Hematopoietic multipotent progenitor cell treated with erythropoietin and hydrocortisone succinate and interleukin-3 and kit ligand, for 8 days (in vitro differentiated cells): ENCODE measurements at regions not wholly inside any gene's neighbourhood (a gene's known extent, or its start where the extent isn't known, plus 50 kb on each side); places are given as distances from the start of the nearest gene placed in this dataset.
"Not testable (repeated sequence)": the region's sequence is repeated elsewhere in the genome, so short reads cannot be mapped to it uniquely, and the experiment has no call there.

Experiments used
- DNase-seq: peaks from one replicate; pipeline ENCODE4 v3.0.0-alpha.2; 2015

DNA sequence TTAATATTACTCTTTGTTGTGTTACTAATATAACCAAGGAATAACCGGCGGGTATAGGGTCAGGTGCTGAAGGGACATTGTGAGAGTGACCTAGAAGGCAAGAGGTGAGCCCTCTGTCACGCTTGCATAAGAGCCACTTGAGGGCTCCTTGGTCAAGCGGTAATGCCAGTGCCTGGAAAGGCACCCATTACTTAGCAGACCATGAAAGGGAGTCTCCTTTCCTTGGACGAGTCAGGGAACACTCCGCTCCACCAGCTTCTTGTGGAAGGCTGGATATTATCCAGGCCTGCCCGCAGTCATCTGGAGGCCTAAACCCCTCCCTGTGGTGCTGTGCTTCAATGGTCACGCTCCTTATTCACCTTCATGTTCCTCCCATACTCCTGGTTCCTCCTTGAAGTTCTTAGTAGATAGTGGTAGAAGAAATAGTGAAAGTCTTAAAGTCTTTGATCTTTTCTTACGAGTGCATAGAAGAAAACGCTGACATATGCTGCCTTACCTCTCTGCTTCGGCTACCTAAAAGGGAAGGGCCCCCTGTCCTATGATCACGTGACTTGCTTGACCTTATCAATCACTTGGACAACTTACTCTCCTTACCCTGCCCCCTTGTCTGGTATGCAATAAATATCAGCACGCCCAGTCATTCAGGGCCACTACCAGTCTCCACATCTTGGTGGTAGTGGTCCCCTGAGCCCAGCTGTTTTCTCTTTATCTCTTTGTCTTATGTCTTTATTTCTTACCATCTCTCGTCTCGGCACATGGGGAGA, 59.6 kb upstream of the DMRTB1 start:
- DNase-seq: not testable (repeated sequence)

DNA sequence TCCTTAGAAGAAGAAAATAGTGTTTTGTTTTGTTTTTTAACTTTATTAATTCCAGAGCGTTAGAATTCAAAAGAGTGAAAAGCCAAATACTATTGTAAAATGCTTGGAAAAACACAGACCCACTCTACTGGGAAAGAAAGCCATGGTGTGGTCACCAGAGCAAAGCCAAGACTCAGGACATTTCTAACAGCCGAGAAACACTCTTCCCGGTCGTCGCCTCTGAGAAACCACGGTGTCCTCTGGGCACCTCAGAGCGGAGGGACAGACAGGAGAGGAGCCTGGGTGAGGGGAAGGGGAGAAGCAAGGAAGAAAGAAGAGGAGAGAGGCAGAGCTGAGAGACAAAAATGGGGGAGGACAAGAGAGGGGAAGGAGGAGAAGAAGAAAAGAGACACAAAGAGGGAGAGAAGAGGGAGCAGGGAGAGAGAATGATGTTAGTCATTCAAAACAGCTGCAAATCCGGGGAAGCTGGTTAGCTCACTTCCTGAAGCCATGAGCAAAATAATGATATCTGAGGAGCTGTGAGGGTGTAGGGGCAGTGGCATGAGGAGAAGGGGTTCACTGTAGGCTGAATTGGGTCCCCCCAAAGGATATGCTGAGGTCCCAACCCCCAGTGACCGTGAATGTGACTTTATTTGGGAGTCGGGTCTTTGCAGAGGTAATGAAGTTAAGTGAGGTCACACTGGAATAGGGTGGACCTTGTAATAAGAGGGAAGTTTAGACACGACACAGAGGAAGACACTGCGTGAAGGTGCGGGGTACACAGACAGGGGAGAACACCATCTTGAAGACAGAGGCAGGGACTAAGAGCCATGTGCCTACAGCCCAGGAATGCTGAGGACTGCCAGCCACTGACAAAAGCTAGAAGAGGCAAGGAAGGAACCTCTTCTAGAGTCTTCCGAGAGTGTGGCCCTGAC, 58.2 kb upstream of the DMRTB1 start:
- no peak for DNase-seq

DNA sequence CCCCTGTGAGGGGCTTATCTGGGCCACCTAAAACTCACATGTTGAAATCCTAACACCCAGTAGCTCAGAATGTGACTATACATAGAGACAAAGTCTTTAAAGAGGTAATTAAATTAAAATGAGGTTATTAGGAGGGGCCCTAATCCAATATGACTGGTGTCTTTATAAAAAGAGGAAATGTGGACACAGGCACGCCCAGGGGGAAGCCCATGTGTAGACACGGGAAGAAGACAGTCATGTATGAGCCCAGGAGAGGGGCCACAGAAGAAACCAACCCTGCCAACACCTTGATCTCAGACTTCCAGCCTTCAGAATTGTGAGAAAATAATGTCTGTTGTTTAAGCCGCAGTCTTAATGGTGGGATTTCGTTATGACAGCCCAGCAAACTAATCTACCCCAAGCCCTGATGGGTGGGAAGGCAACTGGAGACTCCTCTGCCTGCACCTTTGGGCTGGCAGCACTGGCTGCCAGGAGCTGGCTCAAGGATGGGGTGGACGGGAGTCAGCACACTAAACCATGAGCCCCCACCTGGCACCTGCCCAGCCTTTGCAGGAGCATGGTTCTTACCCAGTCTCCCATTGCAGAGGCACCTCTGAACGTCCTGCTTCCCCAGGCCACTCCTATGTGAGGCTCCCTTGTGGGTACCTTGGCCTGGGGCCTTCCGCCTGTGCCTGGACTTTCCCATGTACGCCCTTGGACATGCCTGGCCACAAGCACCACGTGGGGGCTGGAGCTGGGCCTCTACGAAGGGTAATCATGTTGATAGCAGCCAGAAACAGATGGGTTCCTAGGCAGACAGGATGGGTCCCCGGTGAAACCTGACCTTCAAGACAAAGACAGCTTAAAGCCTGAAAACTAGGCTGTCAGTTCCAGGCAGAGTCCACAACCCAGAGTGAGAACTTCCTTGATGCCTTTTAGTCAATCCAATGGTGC, 57.1 kb upstream of the DMRTB1 start:
- no peak for DNase-seq

DNA sequence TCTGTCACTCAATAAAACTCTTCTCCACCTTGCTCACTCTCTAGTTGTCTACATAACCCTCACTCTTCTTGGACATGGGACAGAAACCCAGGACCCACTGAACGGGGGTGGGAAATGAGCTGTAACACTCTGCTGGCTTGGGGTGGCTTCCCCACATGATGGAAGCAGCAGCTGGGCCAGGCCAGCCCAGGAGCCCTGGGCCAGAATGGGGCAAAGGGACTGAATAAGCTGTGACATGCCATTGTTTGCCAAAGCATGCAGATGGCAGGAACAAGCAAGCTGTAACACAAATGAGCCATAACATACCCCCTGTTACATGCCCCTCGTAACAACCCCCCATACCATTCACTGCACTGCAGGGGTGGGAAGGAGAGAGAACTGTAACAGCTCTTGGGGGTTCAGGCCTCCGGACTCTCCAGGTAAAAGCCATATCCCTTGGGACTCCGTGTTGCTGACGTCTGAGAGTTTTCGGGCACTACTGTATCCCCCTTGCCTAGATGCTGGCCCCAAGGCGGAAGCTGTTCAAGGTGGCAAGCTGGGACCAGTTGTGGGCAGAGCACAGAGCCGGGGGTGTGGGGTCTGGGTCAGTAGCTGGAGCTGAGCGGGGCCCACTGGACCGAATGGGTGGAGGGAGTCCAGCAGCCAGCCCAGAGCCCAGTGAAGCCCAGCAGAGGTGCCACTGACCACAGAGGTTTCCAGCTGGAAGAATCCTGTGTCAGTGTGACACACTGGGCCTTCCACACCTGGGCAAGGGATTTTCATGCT, 56.1 kb upstream of the DMRTB1 start:
- no peak for DNase-seq

DNA sequence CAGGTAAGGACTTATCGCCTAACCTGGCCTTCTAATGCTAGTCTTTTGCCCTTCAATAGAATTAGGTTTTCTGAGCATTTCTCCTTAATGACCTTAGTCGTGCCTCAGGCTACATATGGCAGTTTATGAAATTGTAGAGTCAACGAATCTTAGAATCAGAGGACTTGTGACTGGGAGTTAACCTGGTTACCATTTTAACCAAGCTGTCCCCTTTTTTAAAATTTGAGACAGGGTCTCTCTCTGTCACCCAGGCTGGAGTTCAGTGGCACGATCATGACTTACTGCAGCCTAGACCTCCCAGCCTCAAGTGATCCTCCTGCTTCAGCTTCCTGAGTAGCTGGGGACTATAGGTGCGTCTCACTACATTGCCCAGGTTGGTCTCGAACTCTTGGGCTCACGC, 53.5 kb upstream of the DMRTB1 start:
- no peak for DNase-seq

DNA sequence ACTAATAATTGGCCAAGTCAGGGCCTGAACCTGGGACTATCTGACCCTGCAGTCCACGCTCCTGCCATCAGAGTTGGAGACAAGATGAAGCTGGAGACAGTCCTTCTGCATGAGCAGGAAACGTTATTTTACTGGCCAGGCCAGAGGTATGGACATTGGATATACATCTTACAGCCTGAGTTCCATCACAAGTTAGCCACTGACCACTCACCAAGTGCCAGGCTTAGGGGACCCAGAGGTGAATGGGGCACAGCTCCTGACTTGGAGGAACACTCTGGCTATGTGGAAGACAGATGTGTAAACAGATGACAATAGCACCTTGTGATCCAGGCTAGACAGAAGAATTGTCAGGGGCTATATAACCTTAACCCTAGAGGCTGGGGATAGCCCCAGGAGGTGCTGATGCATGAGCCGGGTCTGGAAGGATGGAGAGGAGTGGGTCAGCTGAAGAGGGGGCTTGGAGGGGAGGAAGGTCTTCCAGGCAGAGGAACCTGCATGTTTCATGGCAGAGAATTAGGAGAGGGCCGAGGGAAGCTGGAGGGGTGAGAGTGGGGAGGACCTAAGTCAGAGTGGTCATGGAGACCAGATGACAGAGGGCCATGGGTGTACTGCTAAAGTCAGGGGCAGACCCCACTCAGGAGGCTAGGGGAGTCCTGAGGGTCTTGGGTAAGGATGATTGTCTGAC, 52.5 kb upstream of the DMRTB1 start:
- DNase-seq: no peak

DNA sequence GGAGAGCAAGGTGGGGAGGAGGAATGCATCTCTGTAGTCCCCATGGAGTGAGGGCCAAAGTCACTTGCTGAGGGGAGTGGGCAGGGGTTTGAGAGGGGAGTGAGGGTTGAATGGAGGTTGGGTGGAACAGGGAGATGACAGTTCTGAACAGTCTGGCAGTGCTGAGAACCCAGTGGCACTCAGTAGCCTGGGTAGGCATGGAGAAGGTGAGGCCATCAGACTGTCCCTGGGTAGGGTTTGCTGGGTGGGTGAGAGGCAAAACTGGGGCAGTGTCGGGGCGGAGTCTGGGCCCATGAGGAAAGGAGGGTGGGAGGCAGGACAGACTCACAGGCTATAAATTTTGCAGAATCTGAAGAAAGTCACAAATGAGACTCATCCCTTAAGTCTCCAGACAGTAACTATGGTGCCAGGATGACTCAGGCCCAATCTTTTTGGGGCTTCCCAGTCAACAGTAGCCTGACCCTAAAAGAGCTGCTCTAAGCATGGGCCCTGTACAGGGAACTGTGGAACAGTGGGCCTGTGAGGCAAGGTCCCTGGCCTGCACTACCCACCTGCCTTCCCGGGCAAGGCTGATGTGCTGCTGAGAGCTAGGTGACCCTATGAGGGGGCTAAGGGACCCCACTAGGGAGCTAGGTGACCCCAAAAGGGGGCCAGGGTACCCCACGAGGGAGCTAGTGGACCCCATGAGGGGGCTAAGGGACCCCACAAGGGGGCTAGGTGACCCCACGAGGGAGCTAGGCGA, 51.0 kb upstream of the DMRTB1 start:
- DNase-seq: no peak

DNA sequence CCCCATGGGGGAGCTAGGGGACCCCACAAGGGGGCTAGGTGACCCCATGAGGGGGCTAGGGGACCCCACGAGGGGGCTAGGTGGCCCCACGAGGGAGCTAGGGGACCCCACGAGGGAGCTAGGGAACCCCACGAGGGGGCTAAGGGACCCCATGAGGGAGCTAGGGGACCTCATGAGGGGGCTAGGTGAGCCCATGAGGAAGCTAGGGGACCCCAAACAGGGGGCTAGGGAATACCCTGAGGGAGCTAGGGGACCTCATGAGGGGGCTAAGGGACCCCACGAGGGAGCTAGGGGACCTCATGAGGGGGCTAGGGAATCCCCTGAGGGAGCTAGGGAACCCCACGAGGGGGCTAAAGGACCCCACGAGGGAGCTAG, 50.5 kb upstream of the DMRTB1 start:
- DNase-seq: no peak

DNA sequence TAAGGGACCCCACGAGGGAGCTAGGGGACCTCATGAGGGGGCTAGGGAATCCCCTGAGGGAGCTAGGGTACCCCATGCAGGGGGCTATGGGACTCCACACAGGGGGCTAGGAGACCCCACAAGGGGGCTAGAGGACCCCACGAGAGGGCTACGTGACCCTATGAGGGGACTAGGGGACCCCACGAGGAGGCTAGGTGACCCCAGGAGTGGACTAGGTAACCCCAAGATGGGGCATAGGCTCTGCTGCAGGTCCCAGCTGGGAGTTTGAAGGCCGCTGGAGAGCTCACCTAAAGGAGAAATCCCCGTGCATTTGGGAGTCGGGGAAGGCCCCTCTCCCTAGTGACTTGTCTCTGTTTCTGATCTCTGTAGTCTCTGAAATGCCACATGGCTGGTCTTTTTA, 50.0 kb upstream of the DMRTB1 start:
- DNase-seq: no peak
